HTERT RPE-1 (cell line): ENCODE measurements at regions not wholly inside any gene's neighbourhood (a gene's known extent, or its start where the extent isn't known, plus 50 kb on each side); places are given as distances from the start of the nearest gene placed in this dataset.
"Not testable (repeated sequence)": the region's sequence is repeated elsewhere in the genome, so short reads cannot be mapped to it uniquely, and the experiment has no call there.

Experiments
- in situ Hi-C: fragments of 300-500 bp; cut with MboI; formaldehyde crosslinking; loops from 4 replicates; pipeline ENCODE4 v1.14.3; 2020; ENCODE audit warnings: low sequenced_read_pairs

DNA sequence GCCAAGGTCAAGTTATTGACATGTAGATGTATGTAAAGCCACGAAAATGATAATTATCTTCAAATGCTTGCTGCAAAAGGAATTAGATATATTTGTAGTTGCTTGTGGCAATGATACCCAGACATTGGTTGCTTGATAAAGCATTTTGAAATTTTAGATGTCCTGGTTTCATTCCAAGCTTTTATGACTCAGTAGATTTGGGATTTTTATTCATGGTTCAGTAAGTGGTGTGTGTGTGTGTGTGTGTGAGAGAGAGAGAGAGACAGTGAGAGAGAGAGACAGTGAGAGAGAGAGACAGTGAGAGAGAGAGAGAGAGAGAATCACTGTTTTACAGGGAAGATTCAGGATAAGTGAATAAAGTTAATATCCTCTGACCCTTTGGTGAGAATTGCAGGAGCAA, 498.2 kb upstream of the C1orf87 start:
- in situ Hi-C loops: no loop called here

DNA sequence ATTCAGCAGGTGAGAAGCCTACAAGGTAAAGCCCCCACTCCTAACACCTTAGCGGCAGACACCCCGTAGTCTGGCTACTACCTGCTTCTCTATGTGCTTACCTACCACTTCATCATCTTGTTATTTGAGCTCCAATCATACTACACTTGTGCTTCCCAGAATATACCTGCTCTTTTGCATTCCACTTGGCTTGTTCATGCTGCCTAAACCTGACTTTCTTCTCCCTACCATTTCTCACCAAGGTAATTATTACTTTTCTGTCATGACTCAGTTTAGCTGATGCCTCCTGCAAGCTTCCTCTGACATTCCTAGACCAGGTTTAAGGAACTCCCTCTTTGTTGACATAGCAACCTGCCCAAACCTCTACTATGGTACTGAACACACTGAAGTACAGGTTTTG, 495.6 kb upstream of the C1orf87 start:
- in situ Hi-C loops: no loop called here

DNA sequence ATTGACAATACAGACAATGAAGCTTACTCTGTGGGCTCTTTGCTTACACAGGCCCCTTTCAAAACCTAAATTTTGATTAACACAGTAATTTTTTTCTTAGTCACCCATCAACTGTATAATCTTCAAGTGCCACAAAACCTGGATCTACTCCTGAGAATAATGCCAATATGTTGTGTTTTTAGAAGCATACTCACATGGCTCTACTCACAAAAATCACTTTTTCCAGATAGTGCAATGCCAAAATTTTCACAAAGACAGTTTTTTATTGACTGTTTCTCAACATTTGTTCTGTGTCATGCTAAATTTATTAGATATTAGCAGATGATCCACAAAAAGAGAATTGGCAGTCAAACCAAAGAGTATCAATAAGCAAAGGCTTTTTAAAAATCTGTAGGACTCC, 493.7 kb upstream of the C1orf87 start:
- in situ Hi-C loops: no loop called here

DNA sequence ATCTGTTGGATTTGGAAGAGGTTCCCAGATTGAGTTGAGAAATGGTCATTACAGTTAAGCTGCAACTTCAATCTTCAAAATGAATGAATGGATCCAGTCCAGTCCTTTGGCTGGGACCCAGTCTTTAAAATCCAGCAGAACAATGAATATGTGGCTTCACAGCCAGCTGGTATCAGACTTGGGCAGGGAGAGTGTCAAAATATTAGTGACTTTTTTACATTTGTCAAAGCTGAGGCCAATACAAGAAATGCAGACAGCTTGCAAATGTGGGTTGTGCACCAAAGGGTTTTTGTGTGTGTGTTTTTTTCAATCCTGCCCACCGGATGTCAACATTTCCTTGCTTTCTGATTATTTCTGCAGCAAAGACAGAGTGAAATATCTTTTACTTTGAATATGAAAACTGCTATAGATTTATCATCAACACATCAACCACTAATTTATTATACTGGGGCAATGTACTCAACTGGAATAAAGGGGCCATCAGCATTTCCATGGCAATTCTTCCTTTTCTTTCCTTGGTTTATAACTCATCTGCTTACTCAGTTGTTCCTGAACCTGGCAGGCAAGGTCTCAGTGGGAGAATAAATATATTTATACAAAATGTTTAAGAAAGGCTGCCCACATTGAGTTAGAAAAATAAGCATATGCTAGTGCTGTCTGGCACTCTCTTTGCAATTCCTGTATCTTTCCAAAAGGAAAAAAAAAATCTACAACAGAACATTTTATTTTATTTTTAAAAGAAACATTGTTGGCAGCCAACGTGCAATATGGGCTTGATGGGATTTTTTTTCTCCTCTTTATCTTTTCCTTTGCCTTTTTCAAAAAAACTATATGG, 491.6 kb upstream of the C1orf87 start:
- in situ Hi-C loops: no loop called here

DNA sequence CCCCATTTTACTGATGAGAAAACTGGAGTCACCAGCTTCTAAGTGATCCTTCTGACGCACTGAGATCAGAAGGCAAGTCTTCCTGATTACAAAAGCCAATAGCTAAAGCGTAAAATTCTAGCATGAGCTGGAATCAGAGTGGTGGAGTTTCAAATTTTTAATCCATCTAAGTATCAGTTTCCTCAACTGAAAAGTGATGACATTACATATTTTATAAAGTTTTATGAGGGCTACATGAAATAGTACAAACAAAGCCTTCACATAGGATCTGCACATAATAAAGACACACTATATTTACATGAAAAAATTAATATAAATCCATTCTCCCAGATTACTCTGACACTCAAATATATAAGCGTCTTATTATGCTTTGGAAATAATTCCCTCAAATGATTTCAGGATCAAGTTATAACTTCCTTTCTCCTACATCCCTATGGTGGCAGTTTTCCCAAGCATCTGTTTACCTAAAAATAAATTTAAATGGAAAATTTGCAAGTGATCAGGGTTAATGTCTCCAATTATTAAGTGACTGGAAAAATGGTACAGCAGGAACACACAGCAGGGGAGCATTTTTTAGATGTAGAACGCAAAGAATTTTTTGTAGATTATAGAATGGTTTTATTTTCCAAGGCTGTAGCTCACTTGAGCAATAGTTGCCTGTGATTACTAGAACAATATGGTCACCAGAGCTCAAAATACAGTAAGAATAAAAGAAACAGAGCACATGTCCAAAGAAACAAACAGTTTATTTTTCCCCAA, 490.4 kb upstream of the C1orf87 start:
- in situ Hi-C loops: no loop called here

DNA sequence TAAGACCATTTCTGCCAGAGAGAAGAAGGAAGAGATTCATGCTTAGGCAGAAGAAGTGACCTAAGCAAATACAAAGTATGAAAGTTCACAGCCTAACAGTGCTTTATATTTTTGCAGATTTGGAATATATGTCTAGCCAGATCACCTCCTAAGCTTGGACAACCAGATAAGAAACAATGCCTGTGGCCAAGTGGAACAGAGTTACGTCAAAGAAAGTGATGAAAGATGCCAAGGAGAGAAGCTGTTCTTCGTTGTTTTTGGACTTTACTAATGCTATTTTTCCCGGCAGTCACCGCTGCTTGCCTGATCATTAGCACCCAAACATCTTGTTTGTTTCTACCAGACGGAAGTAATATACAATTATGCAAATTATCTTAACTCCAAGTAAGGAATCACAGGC, 489.2 kb upstream of the C1orf87 start:
- in situ Hi-C loops: no loop called here

DNA sequence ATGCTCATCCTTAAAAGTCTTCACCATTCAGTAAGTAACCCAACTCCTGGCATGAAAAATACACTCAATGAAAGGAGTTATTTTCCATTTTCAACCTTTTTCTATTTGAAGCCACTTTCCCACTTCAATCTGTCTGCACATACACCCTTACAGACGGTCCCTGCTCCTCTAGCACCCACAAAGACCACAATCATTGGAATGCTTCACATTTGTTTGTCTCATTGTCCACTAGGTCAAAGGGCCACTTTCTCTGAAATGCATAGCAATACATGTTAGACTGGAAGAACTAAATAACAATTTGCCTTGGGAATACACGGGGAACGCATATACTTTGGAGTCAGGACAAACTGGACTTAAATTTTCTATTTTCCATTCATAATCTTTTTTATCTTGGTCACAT, 487.1 kb upstream of the C1orf87 start:
- in situ Hi-C loops: no loop called here

DNA sequence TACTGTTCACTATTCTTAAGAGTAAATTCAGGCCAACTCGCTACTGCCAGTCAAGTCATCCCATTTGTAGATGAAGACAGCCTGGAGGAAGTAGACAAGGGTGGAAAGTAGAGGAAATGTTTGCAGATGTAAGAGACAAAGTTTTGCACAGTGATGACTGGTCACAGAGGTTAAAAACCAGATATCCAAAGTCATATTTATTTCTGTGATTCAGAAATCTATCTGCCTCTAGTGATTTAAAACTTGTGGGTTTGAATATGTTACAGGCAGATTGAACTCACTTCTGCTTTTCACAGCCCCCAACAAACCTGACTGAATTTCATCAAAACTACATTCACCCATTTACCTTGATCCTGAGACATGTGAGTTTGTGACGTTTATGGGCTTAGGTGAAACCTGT, 484.7 kb upstream of the C1orf87 start:
- in situ Hi-C loops: no loop called here

DNA sequence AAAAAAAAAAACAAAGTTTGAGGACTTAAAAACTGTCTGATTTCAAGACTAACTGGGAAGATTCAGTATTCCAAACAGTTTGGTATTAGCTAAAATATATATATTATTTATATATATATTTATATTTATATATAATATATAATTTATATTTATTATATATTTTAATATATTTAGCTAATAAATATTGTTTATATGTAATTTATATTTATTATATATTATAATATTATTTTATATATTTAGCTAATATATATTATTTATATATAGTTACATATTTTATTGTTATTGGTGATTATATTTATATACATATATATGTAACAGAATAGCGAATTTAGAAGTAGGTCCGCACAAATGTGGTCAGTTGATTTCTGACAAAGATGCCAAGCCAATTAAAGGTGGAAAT, 480.2 kb upstream of the C1orf87 start:
- in situ Hi-C loops: no loop called here

DNA sequence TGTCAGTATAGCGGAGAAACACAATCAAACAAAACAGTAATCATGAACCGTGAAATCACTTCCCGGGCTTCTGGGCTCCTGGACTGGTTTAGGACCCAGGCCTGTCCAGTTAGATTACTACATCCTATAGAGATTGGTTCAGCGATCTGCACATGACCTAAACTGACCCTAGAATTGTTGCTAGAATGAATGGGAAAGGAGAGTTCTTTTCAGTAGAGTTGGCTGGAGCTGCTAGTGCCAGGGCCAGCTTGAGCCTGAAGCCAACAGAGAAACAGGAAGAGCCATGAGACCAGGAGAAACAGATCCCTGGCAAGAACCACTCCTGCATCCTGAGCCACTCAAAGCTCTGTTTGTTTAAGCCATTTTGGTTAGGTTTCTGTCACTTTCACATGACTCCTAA, 474.3 kb upstream of the C1orf87 start:
- in situ Hi-C loops: no loop called here

DNA sequence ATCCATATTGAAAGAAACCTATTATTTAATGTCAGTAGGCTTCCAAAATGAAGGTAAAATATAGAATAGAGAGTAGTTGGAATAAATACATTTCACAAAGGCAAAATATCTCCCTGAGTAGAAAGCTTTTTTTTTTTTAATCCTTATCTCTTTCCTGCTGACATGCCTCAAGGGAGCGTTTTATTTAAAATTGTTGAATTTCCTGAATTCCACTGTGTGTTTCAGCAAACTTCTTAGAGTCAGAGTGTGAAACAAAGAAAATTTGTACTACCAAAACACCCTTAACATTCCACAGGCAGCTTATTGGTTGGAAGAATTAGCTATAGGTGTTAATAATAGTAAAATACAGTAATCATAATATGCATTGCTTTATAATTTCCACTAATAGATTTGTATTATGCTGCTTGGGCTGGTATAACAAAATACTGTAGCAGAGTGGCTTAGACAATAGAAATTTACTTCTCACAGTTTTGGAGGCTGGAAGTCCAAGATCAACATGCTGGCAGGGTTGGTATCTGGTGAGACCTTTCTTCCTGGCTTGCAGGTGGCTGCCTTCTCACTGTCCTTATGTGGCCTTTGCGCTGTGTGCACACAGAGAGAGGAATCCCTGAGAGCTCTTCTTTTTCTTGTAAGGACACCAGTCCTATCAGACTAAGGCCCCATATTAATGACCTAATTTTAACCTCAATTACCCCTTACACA, 468.4 kb upstream of the C1orf87 start:
- in situ Hi-C loops: no loop called here

DNA sequence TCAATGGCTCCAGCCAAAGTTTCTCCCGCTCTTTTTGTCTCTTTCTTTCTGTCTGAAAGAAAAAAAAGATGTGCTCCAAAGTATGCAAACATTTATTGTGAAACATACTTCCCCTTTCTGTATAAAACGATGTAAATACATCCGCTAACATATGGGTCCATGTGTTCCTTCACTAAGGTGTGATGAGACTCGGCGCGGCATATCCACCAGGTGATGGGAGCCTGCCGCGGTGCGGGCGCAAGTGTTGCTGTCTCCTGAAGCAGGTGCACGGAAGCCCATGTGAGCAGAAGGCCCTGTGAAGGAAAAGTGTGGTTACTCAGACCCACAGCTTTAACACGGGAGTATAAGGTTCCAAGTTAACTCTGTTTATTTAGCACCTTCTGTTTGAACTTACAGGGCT, 466.6 kb upstream of the C1orf87 start:
- in situ Hi-C loops: no loop called here

DNA sequence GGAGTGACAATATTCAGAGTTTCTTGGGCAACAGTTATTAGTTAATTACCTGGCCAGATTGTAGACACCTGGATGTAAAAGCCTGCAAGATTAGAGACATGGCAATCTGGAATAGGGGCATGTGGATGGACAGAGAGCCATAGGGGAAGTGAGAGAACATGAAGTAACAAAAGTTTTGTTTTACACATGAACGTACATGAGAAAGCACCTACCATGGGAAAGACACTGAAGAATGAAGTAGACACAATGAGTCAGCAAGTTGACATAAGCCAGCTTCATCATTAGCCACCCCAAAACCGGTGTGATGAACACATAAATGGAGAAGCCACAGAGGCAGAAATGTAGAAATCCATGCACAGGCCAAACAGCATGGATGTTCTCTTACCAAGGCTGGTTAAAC, 462.1 kb upstream of the C1orf87 start:
- in situ Hi-C loops: no loop called here

DNA sequence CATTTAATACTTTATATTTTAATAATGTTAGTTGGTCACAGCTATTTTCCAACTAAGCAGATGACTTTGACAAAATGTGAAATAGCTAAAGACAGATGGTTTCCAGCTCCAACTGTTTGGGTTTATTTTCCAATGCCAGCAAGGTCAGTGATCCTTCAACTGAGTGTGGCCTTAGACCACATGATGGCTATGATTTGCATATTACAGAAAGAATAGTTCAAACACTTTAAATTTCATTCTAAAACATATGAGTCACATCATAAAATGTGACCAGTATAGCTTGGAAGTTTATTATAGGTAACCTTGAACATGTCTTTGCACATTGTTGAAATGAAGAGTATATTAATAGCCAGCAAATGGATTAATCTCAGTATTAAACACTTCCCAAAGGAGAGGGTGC, 454.0 kb upstream of the C1orf87 start:
- in situ Hi-C loops: no loop called here

DNA sequence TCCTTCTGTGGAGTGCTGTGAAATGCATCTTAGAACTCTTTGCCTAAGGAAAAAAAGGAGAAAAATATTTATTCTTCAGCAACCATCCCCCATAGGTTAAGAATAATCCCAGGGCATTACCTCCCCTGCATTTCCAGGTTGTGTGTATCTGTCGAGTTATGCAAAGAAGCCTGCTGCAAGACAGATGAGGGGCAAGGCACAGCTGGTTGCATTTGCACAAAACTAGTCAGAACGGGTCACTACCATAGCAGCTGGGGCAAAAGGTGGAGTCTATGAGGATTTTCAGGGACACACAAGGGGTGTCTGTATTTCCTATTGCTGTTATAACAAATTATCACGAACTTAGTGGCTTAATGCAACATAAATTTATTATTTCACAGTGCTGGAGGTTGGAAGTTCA, 443.4 kb upstream of the C1orf87 start:
- in situ Hi-C loops: no loop called here

DNA sequence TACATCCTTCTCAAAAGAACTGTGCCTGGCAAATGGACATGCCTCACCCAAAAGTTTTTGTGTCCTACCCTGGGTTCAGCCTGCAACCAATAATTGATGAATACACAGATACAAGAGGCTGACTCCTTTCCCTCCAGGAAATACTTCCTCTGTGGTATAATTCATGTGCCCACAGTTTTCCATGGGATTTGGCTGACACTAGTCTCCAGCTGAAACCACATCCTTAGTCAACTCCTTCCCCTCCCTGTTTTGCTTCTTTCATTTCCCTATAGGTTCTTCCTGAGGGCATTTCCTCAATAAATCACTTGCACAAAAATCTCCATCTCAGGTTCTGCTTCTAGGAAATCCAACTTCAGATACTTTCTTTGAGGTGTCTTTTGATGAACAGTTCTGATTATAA, 436.6 kb upstream of the C1orf87 start:
- in situ Hi-C loops: no loop called here

DNA sequence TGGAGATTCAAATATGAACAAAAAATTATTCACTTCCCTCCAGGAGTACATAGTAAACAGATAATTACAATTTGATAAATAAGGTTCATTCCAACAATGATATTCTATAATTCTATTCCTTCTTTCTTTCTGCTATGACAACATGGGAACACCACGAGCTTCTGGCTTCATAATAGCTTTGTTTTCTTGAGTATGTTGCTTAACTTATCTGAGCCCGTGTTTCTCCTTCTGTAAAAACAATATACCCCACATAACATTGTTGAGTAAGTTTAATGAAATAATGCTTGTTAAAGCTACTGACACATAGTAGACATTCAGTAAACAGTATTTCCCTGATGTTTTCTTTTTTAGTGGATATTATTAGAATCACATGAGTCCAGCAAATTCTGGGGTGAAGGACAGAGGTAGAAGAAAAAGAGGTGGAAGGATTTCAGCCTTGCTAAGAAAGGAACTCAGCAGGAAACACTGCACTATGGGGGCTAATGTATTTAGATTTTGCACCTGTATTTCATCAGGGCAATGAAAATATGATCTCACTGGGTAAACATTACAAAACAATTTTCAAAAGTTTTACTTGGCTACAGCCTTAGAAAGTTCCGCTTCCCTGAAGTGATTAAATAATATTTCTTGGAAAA, 430.8 kb upstream of the C1orf87 start:
- in situ Hi-C loops: no loop called here

DNA sequence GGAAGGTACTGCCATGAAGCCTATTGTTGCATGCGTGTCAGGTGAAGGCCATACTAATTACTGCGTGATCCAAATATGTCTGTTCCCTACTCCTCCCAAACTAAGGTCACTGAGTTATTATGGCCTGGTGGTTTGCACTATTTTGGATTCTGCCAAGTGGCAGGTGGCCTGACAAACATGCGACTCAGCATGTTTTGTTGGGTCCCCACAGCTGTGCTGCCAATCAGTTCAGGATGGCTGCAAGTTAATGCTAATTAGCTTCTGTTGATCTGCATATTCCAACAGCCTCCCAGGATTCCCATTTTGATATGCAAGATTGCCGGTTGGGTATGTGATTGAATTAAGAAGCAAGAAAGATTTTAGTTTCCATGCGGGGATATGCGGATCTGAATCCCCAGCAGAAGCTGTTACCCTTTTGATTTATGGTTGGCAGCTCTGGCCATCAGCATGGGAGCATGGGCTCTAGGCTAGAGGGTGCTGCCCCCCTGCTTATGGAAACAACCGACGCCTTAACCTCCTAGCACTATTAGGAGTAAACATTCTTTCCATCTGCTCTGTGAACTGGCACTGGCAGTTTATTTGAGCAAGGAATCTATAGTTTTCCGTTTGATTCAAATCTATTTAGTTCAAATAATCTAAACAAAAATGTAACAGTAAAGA, 429.8 kb upstream of the C1orf87 start:
- in situ Hi-C loops: no loop called here

DNA sequence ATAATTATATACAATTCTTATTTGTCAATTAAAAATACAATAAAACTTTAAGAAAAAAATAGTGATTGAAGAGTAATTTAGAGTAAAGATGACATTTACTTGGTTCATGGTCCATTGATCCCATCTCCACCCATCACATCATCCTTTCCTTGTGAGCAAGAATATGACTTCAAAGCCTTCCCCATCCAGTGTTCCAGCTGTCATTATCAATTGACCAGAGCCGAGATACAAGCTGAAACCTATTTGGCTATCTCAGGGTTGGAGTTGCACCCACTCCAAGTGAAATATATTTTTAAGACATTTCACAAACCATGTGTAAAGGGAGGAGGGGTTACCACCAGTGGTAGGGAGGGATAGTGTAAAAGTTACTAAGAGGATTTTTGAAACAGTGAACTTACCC, 428.9 kb upstream of the C1orf87 start:
- in situ Hi-C loops: no loop called here

DNA sequence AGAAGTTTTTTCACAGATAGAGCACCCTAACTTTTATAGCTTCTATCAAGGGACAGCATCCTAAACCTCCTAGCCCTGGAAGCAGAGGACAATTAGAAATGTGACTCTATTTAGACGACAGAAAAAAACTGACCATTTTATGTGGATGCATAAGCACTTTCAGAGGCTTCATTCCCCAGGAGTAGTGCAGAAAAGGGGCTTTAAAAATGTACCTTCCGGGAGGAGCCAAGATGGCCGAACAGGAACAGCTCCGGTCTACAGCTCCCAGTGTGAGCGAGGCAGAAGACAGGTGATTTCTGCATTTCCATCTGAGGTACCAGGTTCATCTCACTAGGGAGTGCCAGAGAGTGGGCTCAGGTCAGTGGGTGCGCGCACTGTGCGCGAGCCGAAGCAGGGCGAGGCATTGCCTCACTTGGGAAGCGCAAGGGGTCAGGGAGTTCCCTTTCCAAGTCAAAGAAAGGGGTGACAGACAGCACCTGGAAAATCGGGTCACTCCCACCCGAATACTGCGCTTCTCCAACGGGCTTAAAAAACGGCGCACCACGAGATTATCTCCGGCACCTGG, 416.4 kb upstream of the C1orf87 start:
- in situ Hi-C loops: not testable (repeated sequence)

DNA sequence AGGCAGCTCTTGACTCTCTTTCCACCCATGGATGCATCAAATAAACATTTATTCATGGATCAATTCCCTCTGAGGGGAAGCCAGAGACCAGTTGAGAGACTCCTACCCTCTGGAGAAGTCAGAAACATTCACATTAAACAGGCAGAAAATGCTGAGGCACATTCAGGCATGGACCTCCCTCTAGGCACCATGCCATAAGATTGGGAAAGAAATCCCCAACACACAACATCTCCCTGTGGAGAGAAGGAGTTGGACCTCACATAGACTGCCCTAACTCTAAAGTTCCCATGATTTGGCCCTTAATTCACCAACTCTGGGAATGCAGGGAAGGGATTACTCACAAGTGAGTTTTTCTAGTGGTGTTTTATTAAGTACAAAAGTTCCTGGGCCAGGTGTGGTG, 415.3 kb upstream of the C1orf87 start:
- in situ Hi-C loops: no loop called here
